Epithelial cell of proximal tubule (primary cell): ENCODE measurements at regions not wholly inside any gene's neighbourhood (a gene's known extent, or its start where the extent isn't known, plus 50 kb on each side); places are given as distances from the start of the nearest gene placed in this dataset.

Experiments used
- DNase-seq: peaks from one replicate; pipeline ENCODE4 v3.0.0-alpha.2; 2011; ENCODE audit warnings: low read depth
- H3K4me3 ChIP-seq: 2 replicates; pipeline ENCODE4 v1.5.1; 2011; ENCODE audit warnings: low read depth, mild to moderate bottlenecking, low read length
- CTCF ChIP-seq: conservative IDR thresholded peaks from 2 replicates; pipeline ENCODE4 v1.5.1; 2012; ENCODE audit warnings: low read depth, mild to moderate bottlenecking, low read length

- H3K4me3 ChIP-seq, result no peak overlapping the region
- no peak for TF ChIP-seq CTCF
- DNase-seq, result no peak
Observed at GRCh38 chr2:6776125-6776524, 89.6 kb downstream of the CMPK2 start.

GRCh38 chr2:6777626-6778025, 88.1 kb downstream of the CMPK2 start:
- TF ChIP-seq CTCF, result no peak
- no peak for DNase-seq
- no peak overlapping the region for H3K4me3 ChIP-seq

- H3K4me3 ChIP-seq, result no peak overlapping the region
- no peak for TF ChIP-seq CTCF
- DNase-seq, result no peak
Observed at GRCh38 chr2:6780765-6781274, 84.9 kb downstream of the CMPK2 start.

- TF ChIP-seq CTCF, result no peak
- H3K4me3 ChIP-seq, result no peak overlapping the region
- no peak for DNase-seq
Observed at GRCh38 chr2:6782517-6783237, 83.0 kb downstream of the CMPK2 start.

GRCh38 chr2:6783238-6783614, 82.5 kb downstream of the CMPK2 start:
- no peak for DNase-seq
- TF ChIP-seq CTCF, result no peak
- no peak overlapping the region for H3K4me3 ChIP-seq

GRCh38 chr2:6784291-6784690, 81.4 kb downstream of the CMPK2 start:
- no peak for DNase-seq

More at GRCh38 chr2:6784291-6784690, 81.4 kb downstream of the CMPK2 start:
- H3K4me3 ChIP-seq, result no peak overlapping the region
- no peak for TF ChIP-seq CTCF
